Uterus (tissue), 3 donors: ENCODE measurements at regions not wholly inside any gene's neighbourhood (a gene's known extent, or its start where the extent isn't known, plus 50 kb on each side); places are given as distances from the start of the nearest gene placed in this dataset.

Experiments
- DNase-seq, 2 donors: peaks; one replicate each; pipeline ENCODE4 v3.0.0-alpha.2; 2019 to 2020
- H3K27ac ChIP-seq, 2 donors: fragments of 200-600 bp; sonication (generic); 1 replicate in 1 of 2; 2 replicates in 1 of 2; pipeline ENCODE4 v1.5.1; 2016 to 2018
- H3K27me3 ChIP-seq, 2 donors: fragments of 200-600 bp; sonication (generic); one replicate each; pipeline ENCODE4 v1.5.1; 2018 to 2019; ENCODE audit warnings: control low read depth in 1 of 2
- H3K36me3 ChIP-seq, 2 donors: fragments of 200-600 bp; sonication (generic); one replicate each; pipeline ENCODE4 v1.5.1; 2019; ENCODE audit warnings: control low read depth in 1 of 2
- H3K4me1 ChIP-seq, 2 donors: fragments of 200-600 bp; sonication (generic); one replicate each; pipeline ENCODE4 v1.5.1; 2018 to 2019; ENCODE audit warnings: control low read depth in 1 of 2
- H3K4me3 ChIP-seq, 2 donors: fragments of 200-600 bp; sonication (generic); 1 replicate in 1 of 2; 2 replicates in 1 of 2; pipeline ENCODE4 v1.5.1; 2018 to 2019; ENCODE audit warnings: mild to moderate bottlenecking in 1 of 2
- H3K9me3 ChIP-seq, 2 donors: fragments of 200-600 bp; sonication (generic); one replicate each; pipeline ENCODE4 v1.5.1; 2019; ENCODE audit warnings: control low read depth in 1 of 2
- CTCF ChIP-seq, 4 experiments: fragments of 200-600 bp in 2 of 4; fragments of 450-650 bp in 2 of 4; sonication (generic) in 2 of 4; IDR thresholded peaks; one replicate each; pipeline ENCODE4 v1.5.1; 2016 to 2019; ENCODE audit warnings: antibody characterized with exemption in 4 of 4, mild to moderate bottlenecking in 2 of 4, moderate library complexity in 1 of 4
- POLR2A ChIP-seq, 2 donors: fragments of 450-650 bp; IDR thresholded peaks; one replicate each; pipeline ENCODE4 v1.6.1; 2016; ENCODE audit warnings: antibody characterized with exemption in 2 of 2, mild to moderate bottlenecking in 1 of 2, moderate library complexity in 1 of 2
- intact Hi-C: fragments of 100-400 bp; cut with DNase I; formaldehyde crosslinking; loops from one replicate; pipeline ENCODE4 v1.15.1; 2023; ENCODE audit warnings: low total_unique reads
- donor health status: DM: yes; HTN: yes; CAD: no.

- no peak overlapping the region for H3K4me3 ChIP-seq
- DNase-seq = no peak
- H3K36me3 ChIP-seq = no peaks in the 10 kb centered on the region
- intact Hi-C loops = loop anchor here (10.0 kb wide), 1 partner anchor 148 kb away; no protein-coding TSS in a partner anchor
- H3K27me3 ChIP-seq = no peaks in the 10 kb centered on the region
- TF ChIP-seq CTCF (IDR thresholded peaks at IDR 0.05) (no peak), POLR2A (IDR thresholded peaks at IDR 0.05) (no peak)
- H3K9me3 ChIP-seq = no peaks in the 10 kb centered on the region
- no peaks in the 10 kb centered on the region for H3K4me1 ChIP-seq
- peak overlapping the region; percentile 28 to 32 for H3K27ac ChIP-seq
These were observed 228.8 kb downstream of the VAPA start for GRCh38 chr18:10142496-10143160.

GRCh38 chr18:10143596-10143995 lies 229.8 kb downstream of the VAPA start:
- TF ChIP-seq CTCF (IDR thresholded peaks at IDR 0.05) (no peak), POLR2A (IDR thresholded peaks at IDR 0.05) (no peak)
- no peak for DNase-seq
- H3K36me3 ChIP-seq = no peaks in the 10 kb centered on the region
- H3K4me1 ChIP-seq = no peaks in the 10 kb centered on the region
- H3K27ac ChIP-seq = peak overlapping the region in 1 of 2 donors; percentile 20
- no peaks in the 10 kb centered on the region for H3K9me3 ChIP-seq
- no peak overlapping the region for H3K4me3 ChIP-seq
- H3K27me3 ChIP-seq = no peaks in the 10 kb centered on the region
- intact Hi-C loops = loop anchor here (10.0 kb wide), 1 partner anchor 149 kb away; no protein-coding TSS in a partner anchor

- no peaks in the 10 kb centered on the region for H3K27me3 ChIP-seq
- intact Hi-C loops = loop anchor here (10.0 kb wide), 1 partner anchor 151 kb away; no protein-coding TSS in a partner anchor
- TF ChIP-seq CTCF (IDR thresholded peaks at IDR 0.05) (no peak), POLR2A (IDR thresholded peaks at IDR 0.05) (no peak)
- H3K4me1 ChIP-seq = no peaks in the 10 kb centered on the region
- DNase-seq = no peak
- no peak overlapping the region for H3K4me3 ChIP-seq
- H3K27ac ChIP-seq = no peak overlapping the region
- H3K9me3 ChIP-seq = no peaks in the 10 kb centered on the region
- H3K36me3 ChIP-seq = no peaks in the 10 kb centered on the region
These were observed 231.7 kb downstream of the VAPA start for GRCh38 chr18:10145546-10145945.

- no peaks in the 10 kb centered on the region for H3K9me3 ChIP-seq
- intact Hi-C loops = loop anchor here (10.0 kb wide), 1 partner anchor 152 kb away; no protein-coding TSS in a partner anchor
- H3K27ac ChIP-seq = no peak overlapping the region
- DNase-seq = no peak
- H3K4me3 ChIP-seq = no peak overlapping the region
- no peaks in the 10 kb centered on the region for H3K27me3 ChIP-seq
- TF ChIP-seq POLR2A (IDR thresholded peaks at IDR 0.05) = no peak
- no peak for TF ChIP-seq CTCF (IDR thresholded peaks at IDR 0.05)
- H3K36me3 ChIP-seq = no peaks in the 10 kb centered on the region
- H3K4me1 ChIP-seq = no peaks in the 10 kb centered on the region
These were observed 233.4 kb downstream of the VAPA start for GRCh38 chr18:10147226-10147625.

GRCh38 chr18:10147752-10148151 lies 233.9 kb downstream of the VAPA start:
- no peak overlapping the region for H3K4me3 ChIP-seq
- TF ChIP-seq CTCF (IDR thresholded peaks at IDR 0.05) = no peak
- no peak for TF ChIP-seq POLR2A (IDR thresholded peaks at IDR 0.05)
- intact Hi-C loops = loop anchor here (10.0 kb wide), 1 partner anchor 153 kb away; no protein-coding TSS in a partner anchor
- no peaks in the 10 kb centered on the region for H3K9me3 ChIP-seq
- no peaks in the 10 kb centered on the region for H3K36me3 ChIP-seq
- no peaks in the 10 kb centered on the region for H3K4me1 ChIP-seq
- H3K27ac ChIP-seq = no peak overlapping the region
- no peaks in the 10 kb centered on the region for H3K27me3 ChIP-seq
- no peak for DNase-seq
